ENCODE measurements at regions not wholly inside any gene's neighbourhood (a gene's known extent, or its start where the extent isn't known, plus 50 kb on each side); places are given as distances from the start of the nearest gene placed in this dataset.
A peak's percentile ranks its signal among the peaks of the same experiment; 100 is the strongest.
"Not testable (repeated sequence)": the region's sequence is repeated elsewhere in the genome, so short reads cannot be mapped to it uniquely, and the experiment has no call there.

GRCh38 chr11:115981814-115982471 is 477.7 kb upstream of the CADM1 start:
- no peak for DNase-seq

GRCh38 chr11:115981104-115981481 is 476.9 kb upstream of the CADM1 start:
- H3K36me3 ChIP-seq (ENCODE audit: control insufficient read depth, insufficient read depth, low read length) = no peaks in the 10 kb centered on the region
- H3K4me3 ChIP-seq (ENCODE audit: low read length) = no peak overlapping the region
- DNase-seq = no peak
- WGBS (ENCODE audit: insufficient coverage, low lambda C conversion rate) = no CpG with 5 or more reads among the region's 3 CpGs
- no peak overlapping the region for H3K27ac ChIP-seq (ENCODE audit: low read length)
- H3K9me3 ChIP-seq (ENCODE audit: control insufficient read depth, low read depth, low read length) = no peaks in the 10 kb centered on the region
- H3K4me1 ChIP-seq (ENCODE audit: control insufficient read depth, insufficient read depth, low read length) = no peaks in the 10 kb centered on the region
- peaks cover 2% of the 10 kb centered on the region for H3K27me3 ChIP-seq (ENCODE audit: control insufficient read depth, insufficient read depth, low read length)

More at GRCh38 chr11:115981814-115982471, 477.7 kb upstream of the CADM1 start:
- no CpG with 5 or more reads among the region's 3 CpGs for WGBS (ENCODE audit: insufficient coverage, low lambda C conversion rate)
- Histone ChIP-seq H3K4me1 (ENCODE audit: control insufficient read depth, insufficient read depth, low read length) (no peaks in the 10 kb centered on the region), H3K27me3 (ENCODE audit: control insufficient read depth, insufficient read depth, low read length) (no peaks in the 10 kb centered on the region), H3K36me3 (ENCODE audit: control insufficient read depth, insufficient read depth, low read length) (no peaks in the 10 kb centered on the region), H3K4me3 (ENCODE audit: low read length) (no peak overlapping the region), H3K9me3 (ENCODE audit: control insufficient read depth, low read depth, low read length) (no peaks in the 10 kb centered on the region), H3K27ac (ENCODE audit: low read length) (no peak overlapping the region)

- H3K4me1 ChIP-seq (ENCODE audit: control insufficient read depth, insufficient read depth, low read length) = no peaks in the 10 kb centered on the region
- H3K36me3 ChIP-seq (ENCODE audit: control insufficient read depth, insufficient read depth, low read length) = no peaks in the 10 kb centered on the region
- DNase-seq = no peak
- no CpG with 5 or more reads among the region's 14 CpGs for WGBS (ENCODE audit: insufficient coverage, low lambda C conversion rate)
- peaks cover 2% of the 10 kb centered on the region for H3K27me3 ChIP-seq (ENCODE audit: control insufficient read depth, insufficient read depth, low read length)
- no peak overlapping the region for H3K27ac ChIP-seq (ENCODE audit: low read length)
- no peak overlapping the region for H3K4me3 ChIP-seq (ENCODE audit: low read length)
- H3K9me3 ChIP-seq (ENCODE audit: control insufficient read depth, low read depth, low read length) = no peaks in the 10 kb centered on the region
These were observed 476.3 kb upstream of the CADM1 start for GRCh38 chr11:115980337-115981103.

- WGBS (ENCODE audit: insufficient coverage, low lambda C conversion rate) = no CpG with 5 or more reads among the region's 1 CpG
- Histone ChIP-seq H3K9me3 (ENCODE audit: control insufficient read depth, low read depth, low read length) (no peaks in the 10 kb centered on the region), H3K27me3 (ENCODE audit: control insufficient read depth, insufficient read depth, low read length) (peaks cover 2% of the 10 kb centered on the region), H3K27ac (ENCODE audit: low read length) (no peak overlapping the region), H3K4me3 (ENCODE audit: low read length) (no peak overlapping the region), H3K36me3 (ENCODE audit: control insufficient read depth, insufficient read depth, low read length) (no peaks in the 10 kb centered on the region), H3K4me1 (ENCODE audit: control insufficient read depth, insufficient read depth, low read length) (no peaks in the 10 kb centered on the region)
- no peak for DNase-seq
These were observed 470.5 kb upstream of the CADM1 start for GRCh38 chr11:115974703-115975102.

GRCh38 chr11:115967203-115967602 is 463.0 kb upstream of the CADM1 start:
- H3K4me3 ChIP-seq (ENCODE audit: low read length); H3K4me1 ChIP-seq (ENCODE audit: control insufficient read depth, insufficient read depth, low read length); H3K9me3 ChIP-seq (ENCODE audit: control insufficient read depth, low read depth, low read length); H3K27ac ChIP-seq (ENCODE audit: low read length); DNase-seq; H3K36me3 ChIP-seq (ENCODE audit: control insufficient read depth, insufficient read depth, low read length); H3K27me3 ChIP-seq (ENCODE audit: control insufficient read depth, insufficient read depth, low read length): not testable (repeated sequence)
- WGBS (ENCODE audit: insufficient coverage, low lambda C conversion rate) = no CpG with 5 or more reads among the region's 9 CpGs

GRCh38 chr11:115965767-115966504 is 461.7 kb upstream of the CADM1 start:
- Histone ChIP-seq H3K36me3 (ENCODE audit: control insufficient read depth, insufficient read depth, low read length) (no peaks in the 10 kb centered on the region), H3K27me3 (ENCODE audit: control insufficient read depth, insufficient read depth, low read length) (no peaks in the 10 kb centered on the region), H3K27ac (ENCODE audit: low read length) (no peak overlapping the region), H3K4me3 (ENCODE audit: low read length) (no peak overlapping the region), H3K9me3 (ENCODE audit: control insufficient read depth, low read depth, low read length) (no peaks in the 10 kb centered on the region), H3K4me1 (ENCODE audit: control insufficient read depth, insufficient read depth, low read length) (peaks cover 5% of the 10 kb centered on the region)
- WGBS (ENCODE audit: insufficient coverage, low lambda C conversion rate) = no CpG with 5 or more reads among the region's 13 CpGs
- DNase-seq = peak in 1 of 2 donors; percentile 31

GRCh38 chr11:115964091-115964490 is 459.9 kb upstream of the CADM1 start:
- Histone ChIP-seq H3K27ac (ENCODE audit: low read length) (no peak overlapping the region), H3K4me1 (ENCODE audit: control insufficient read depth, insufficient read depth, low read length) (peaks cover 10% of the 10 kb centered on the region), H3K4me3 (ENCODE audit: low read length) (no peak overlapping the region), H3K9me3 (ENCODE audit: control insufficient read depth, low read depth, low read length) (no peaks in the 10 kb centered on the region), H3K36me3 (ENCODE audit: control insufficient read depth, insufficient read depth, low read length) (no peaks in the 10 kb centered on the region), H3K27me3 (ENCODE audit: control insufficient read depth, insufficient read depth, low read length) (no peaks in the 10 kb centered on the region)
- WGBS (ENCODE audit: insufficient coverage, low lambda C conversion rate) = no CpG with 5 or more reads among the region's 2 CpGs
- DNase-seq = no peak

GRCh38 chr11:115963156-115963555 is 458.9 kb upstream of the CADM1 start:
- H3K36me3 ChIP-seq (ENCODE audit: control insufficient read depth, insufficient read depth, low read length) = no peaks in the 10 kb centered on the region
- peak in 1 of 2 donors; percentile 20 for DNase-seq
- no peaks in the 10 kb centered on the region for H3K9me3 ChIP-seq (ENCODE audit: control insufficient read depth, low read depth, low read length)
- H3K27me3 ChIP-seq (ENCODE audit: control insufficient read depth, insufficient read depth, low read length) = no peaks in the 10 kb centered on the region
- no peak overlapping the region for H3K4me3 ChIP-seq (ENCODE audit: low read length)
- no CpG with 5 or more reads among the region's 6 CpGs for WGBS (ENCODE audit: insufficient coverage, low lambda C conversion rate)
- no peak overlapping the region for H3K27ac ChIP-seq (ENCODE audit: low read length)
- peaks cover 12% of the 10 kb centered on the region for H3K4me1 ChIP-seq (ENCODE audit: control insufficient read depth, insufficient read depth, low read length)

GRCh38 chr11:115961159-115962003 is 457.2 kb upstream of the CADM1 start:
- Histone ChIP-seq H3K4me3 (ENCODE audit: low read length) (no peak overlapping the region), H3K27me3 (ENCODE audit: control insufficient read depth, insufficient read depth, low read length) (no peaks in the 10 kb centered on the region), H3K4me1 (ENCODE audit: control insufficient read depth, insufficient read depth, low read length) (peaks cover 12% of the 10 kb centered on the region), H3K36me3 (ENCODE audit: control insufficient read depth, insufficient read depth, low read length) (no peaks in the 10 kb centered on the region), H3K9me3 (ENCODE audit: control insufficient read depth, low read depth, low read length) (no peaks in the 10 kb centered on the region), H3K27ac (ENCODE audit: low read length) (no peak overlapping the region)
- WGBS (ENCODE audit: insufficient coverage, low lambda C conversion rate) = no CpG with 5 or more reads among the region's 11 CpGs
- DNase-seq = peak in 1 of 2 donors; percentile 29

GRCh38 chr11:115959081-115959486 is 454.9 kb upstream of the CADM1 start:
- Histone ChIP-seq H3K27me3 (ENCODE audit: control insufficient read depth, insufficient read depth, low read length) (no peaks in the 10 kb centered on the region), H3K4me3 (ENCODE audit: low read length) (no peak overlapping the region), H3K36me3 (ENCODE audit: control insufficient read depth, insufficient read depth, low read length) (no peaks in the 10 kb centered on the region), H3K4me1 (ENCODE audit: control insufficient read depth, insufficient read depth, low read length) (peaks cover 12% of the 10 kb centered on the region), H3K9me3 (ENCODE audit: control insufficient read depth, low read depth, low read length) (no peaks in the 10 kb centered on the region), H3K27ac (ENCODE audit: low read length) (no peak overlapping the region)
- no peak for DNase-seq
- WGBS (ENCODE audit: insufficient coverage, low lambda C conversion rate) = no CpG with 5 or more reads among the region's 23 CpGs

All from large intestine (tissue), 3 donors.